Astrocyte (in vitro differentiated cells and primary cell): ENCODE measurements at regions not wholly inside any gene's neighbourhood (a gene's known extent, or its start where the extent isn't known, plus 50 kb on each side); places are given as distances from the start of the nearest gene placed in this dataset.

Experiments used
- DNase-seq: peaks from one replicate; pipeline ENCODE4 v3.0.0-alpha.2; 2010; ENCODE audit warnings: low read depth
- FAIRE-seq: peaks from 2 replicates; lab custom pipeline; 2011; peaks lifted over from hg19 to GRCh38; lab: Jason Lieb, UNC
- H2AFZ ChIP-seq: 2 replicates; pipeline ENCODE4 v1.6.0; 2012; ENCODE audit warnings: low read depth, low read length, inconsistent platforms
- H3K27ac ChIP-seq: 2 replicates; pipeline ENCODE4 v1.5.1; 2011; ENCODE audit warnings: low read depth, low read length, inconsistent platforms
- H3K27me3 ChIP-seq: 2 replicates; pipeline ENCODE4 v1.6.0; 2011; ENCODE audit warnings: low read length, inconsistent platforms; ENCODE audit not compliant: insufficient read depth
- H3K36me3 ChIP-seq: 2 replicates; pipeline ENCODE4 v1.5.1; 2011; ENCODE audit warnings: low read length, inconsistent platforms; ENCODE audit not compliant: insufficient read depth
- H3K4me1 ChIP-seq: 2 replicates; pipeline ENCODE4 v1.5.1; 2011; ENCODE audit warnings: low read length, inconsistent platforms; ENCODE audit not compliant: insufficient read depth
- H3K4me2 ChIP-seq: 2 replicates; pipeline ENCODE4 v1.6.0; 2012; ENCODE audit warnings: low read length, inconsistent platforms
- H3K4me3 ChIP-seq: 2 replicates; pipeline ENCODE4 v1.5.1; 2011; ENCODE audit warnings: low read depth, mild to moderate bottlenecking, low read length, inconsistent platforms; ENCODE audit not compliant: insufficient read depth
- H3K79me2 ChIP-seq: 2 replicates; pipeline ENCODE4 v1.6.0; 2012; ENCODE audit warnings: mild to moderate bottlenecking, low read length, inconsistent platforms; ENCODE audit not compliant: insufficient read depth
- H3K9ac ChIP-seq: 2 replicates; pipeline ENCODE4 v1.6.0; 2012; ENCODE audit warnings: mild to moderate bottlenecking, low read length, inconsistent platforms
- H3K9me3 ChIP-seq: 2 replicates; pipeline ENCODE4 v1.5.1; 2012; ENCODE audit warnings: low read depth, mild to moderate bottlenecking, low read length, inconsistent platforms; ENCODE audit not compliant: insufficient read depth
- H4K20me1 ChIP-seq: 2 replicates; pipeline ENCODE4 v1.6.0; 2012; ENCODE audit warnings: low read length, inconsistent platforms; ENCODE audit not compliant: insufficient read depth
- H3K27ac Mint-ChIP-seq: one replicate; pipeline ENCODE4 v1.8.0; 2021; ENCODE audit warnings: mild to moderate bottlenecking, mixed read lengths; ENCODE audit not compliant: unreplicated experiment
- H3K27me3 Mint-ChIP-seq: one replicate; pipeline ENCODE4 v1.8.0; 2021; ENCODE audit warnings: low read depth, mixed read lengths; ENCODE audit not compliant: unreplicated experiment
- H3K36me3 Mint-ChIP-seq: one replicate; pipeline ENCODE4 v1.8.0; 2021; ENCODE audit warnings: low read depth, mixed read lengths; ENCODE audit not compliant: unreplicated experiment
- H3K4me1 Mint-ChIP-seq: one replicate; pipeline ENCODE4 v1.8.0; 2021; ENCODE audit warnings: low read depth, mixed read lengths; ENCODE audit not compliant: unreplicated experiment
- H3K4me3 Mint-ChIP-seq: one replicate; pipeline ENCODE4 v1.8.0; 2021; ENCODE audit warnings: mild to moderate bottlenecking, moderate library complexity, mixed read lengths; ENCODE audit not compliant: unreplicated experiment
- H3K9me3 Mint-ChIP-seq: one replicate; pipeline ENCODE4 v1.8.0; 2021; ENCODE audit warnings: mild to moderate bottlenecking, mixed read lengths; ENCODE audit not compliant: unreplicated experiment
- EZH2 ChIP-seq: IDR thresholded peaks from 2 replicates; pipeline ENCODE4 v1.6.1; 2012; ENCODE audit warnings: mild to moderate bottlenecking, low read length, inconsistent platforms; ENCODE audit not compliant: insufficient read depth
- TF ChIP-seq, protein P1 (sequence below): IDR thresholded peaks from 2 replicates; pipeline ENCODE4 v1.5.1; 2011; ENCODE audit warnings: low read depth, mild to moderate bottlenecking, inconsistent platforms, low read length, moderate library complexity; ENCODE audit not compliant: insufficient read depth

DNA sequence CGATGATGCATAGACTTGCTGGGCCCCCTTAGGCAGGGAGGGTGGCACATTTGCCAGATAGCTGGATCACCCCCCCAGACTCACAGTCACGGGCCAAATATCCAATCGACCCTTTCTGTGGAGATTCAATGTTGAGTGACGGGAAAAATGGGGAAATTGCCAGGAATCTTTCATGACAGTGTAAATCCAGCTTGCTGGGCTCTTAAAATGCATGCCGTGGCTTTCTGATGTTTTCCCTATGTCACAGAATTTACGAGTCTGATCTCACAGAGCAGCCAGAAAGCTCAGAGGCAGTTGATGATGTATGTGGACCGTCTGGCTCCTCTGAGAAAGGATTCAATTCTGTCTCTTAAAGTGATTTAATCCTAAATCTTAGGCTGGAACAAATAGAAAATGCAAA, 150.1 kb upstream of the ZNF644 start:
- H3K4me1 Mint-ChIP-seq = no peaks in the 10 kb centered on the region
- H3K27me3 ChIP-seq = no peaks in the 10 kb centered on the region
- no peak overlapping the region for H3K27ac Mint-ChIP-seq
- peaks cover 15% of the 10 kb centered on the region for H3K27me3 Mint-ChIP-seq
- no peak overlapping the region for H3K9ac ChIP-seq
- no peaks in the 10 kb centered on the region for H3K36me3 Mint-ChIP-seq
- H3K4me3 Mint-ChIP-seq = no peak overlapping the region
- DNase-seq = no peak
- H2AFZ ChIP-seq = no peak overlapping the region
- H3K9me3 ChIP-seq = no peaks in the 10 kb centered on the region
- no peak overlapping the region for H3K4me3 ChIP-seq
- no peak for FAIRE-seq
- H3K9me3 Mint-ChIP-seq = peaks cover 4% of the 10 kb centered on the region
- no peaks in the 10 kb centered on the region for H3K4me1 ChIP-seq
- H4K20me1 ChIP-seq = no peaks in the 10 kb centered on the region
- no peaks in the 10 kb centered on the region for H3K79me2 ChIP-seq
- TF ChIP-seq, protein P1, sequence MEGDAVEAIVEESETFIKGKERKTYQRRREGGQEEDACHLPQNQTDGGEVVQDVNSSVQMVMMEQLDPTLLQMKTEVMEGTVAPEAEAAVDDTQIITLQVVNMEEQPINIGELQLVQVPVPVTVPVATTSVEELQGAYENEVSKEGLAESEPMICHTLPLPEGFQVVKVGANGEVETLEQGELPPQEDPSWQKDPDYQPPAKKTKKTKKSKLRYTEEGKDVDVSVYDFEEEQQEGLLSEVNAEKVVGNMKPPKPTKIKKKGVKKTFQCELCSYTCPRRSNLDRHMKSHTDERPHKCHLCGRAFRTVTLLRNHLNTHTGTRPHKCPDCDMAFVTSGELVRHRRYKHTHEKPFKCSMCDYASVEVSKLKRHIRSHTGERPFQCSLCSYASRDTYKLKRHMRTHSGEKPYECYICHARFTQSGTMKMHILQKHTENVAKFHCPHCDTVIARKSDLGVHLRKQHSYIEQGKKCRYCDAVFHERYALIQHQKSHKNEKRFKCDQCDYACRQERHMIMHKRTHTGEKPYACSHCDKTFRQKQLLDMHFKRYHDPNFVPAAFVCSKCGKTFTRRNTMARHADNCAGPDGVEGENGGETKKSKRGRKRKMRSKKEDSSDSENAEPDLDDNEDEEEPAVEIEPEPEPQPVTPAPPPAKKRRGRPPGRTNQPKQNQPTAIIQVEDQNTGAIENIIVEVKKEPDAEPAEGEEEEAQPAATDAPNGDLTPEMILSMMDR = no peak
- no peak for TF ChIP-seq EZH2
- no peaks in the 10 kb centered on the region for H3K36me3 ChIP-seq
- H3K4me2 ChIP-seq = no peak overlapping the region
- H3K27ac ChIP-seq = no peak overlapping the region

DNA sequence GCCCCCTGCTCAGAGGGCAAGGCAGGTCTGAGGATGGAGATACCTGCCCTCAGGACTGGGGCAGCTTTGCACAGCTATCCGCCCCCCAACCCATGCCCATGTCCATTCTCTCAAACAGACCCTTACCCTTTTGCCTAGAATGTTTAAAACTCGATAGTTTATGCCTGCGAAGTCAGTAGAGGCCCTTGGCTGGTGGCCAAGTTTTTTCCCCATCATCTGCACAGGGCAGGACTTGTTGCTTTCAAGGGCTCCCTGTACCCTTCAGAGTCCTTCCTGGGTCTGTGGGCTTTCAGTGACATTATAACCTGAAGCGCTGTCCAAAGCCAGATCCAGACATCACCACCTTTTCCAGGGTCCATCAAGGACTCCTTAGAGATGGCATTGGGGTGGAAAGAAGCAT, 148.7 kb upstream of the ZNF644 start:
- Histone ChIP-seq H3K27ac (no peak overlapping the region), H4K20me1 (no peaks in the 10 kb centered on the region), H3K4me3 (no peak overlapping the region), H3K9ac (no peak overlapping the region), H3K27me3 (no peaks in the 10 kb centered on the region), H2AFZ (no peak overlapping the region), H3K36me3 (no peaks in the 10 kb centered on the region), H3K4me1 (no peaks in the 10 kb centered on the region), H3K9me3 (no peaks in the 10 kb centered on the region), H3K4me2 (no peak overlapping the region), H3K79me2 (no peaks in the 10 kb centered on the region)
- DNase-seq = no peak
- H3K4me1 Mint-ChIP-seq = no peaks in the 10 kb centered on the region
- no peaks in the 10 kb centered on the region for H3K36me3 Mint-ChIP-seq
- FAIRE-seq = no peak
- TF ChIP-seq, protein P1 = no peak
- no peak for TF ChIP-seq EZH2
- H3K27me3 Mint-ChIP-seq = peaks cover 11% of the 10 kb centered on the region
- H3K4me3 Mint-ChIP-seq = no peak overlapping the region
- H3K9me3 Mint-ChIP-seq = peaks cover 4% of the 10 kb centered on the region
- H3K27ac Mint-ChIP-seq = no peak overlapping the region

DNA sequence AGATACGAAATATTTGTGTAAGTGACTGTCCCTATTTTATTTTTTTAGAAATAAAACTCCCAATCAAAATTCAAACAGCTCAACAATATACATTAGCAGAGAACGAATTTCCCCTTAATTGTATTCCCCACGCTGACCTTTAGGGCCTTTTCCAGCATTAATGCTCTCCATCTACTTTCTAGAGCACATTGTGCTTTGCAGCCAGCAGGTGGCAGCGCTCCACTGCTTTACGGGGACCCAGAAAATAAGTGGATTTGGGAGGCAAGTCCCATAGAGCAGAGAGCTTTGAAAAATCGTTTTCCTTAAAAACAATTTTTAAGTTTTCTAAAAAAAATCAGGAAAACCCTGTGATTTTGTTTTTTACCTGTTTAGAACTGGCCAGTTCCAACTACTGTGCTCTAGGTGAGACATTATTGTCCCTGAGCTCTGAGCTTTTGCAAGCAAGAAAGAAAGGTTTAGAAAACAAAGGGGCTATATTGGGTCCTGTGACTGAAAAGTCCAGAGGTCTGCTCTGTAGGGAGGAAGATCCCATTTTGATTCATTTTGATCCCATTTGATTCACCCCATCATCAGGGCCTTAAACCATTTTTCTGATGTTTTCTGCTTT, 144.4 kb upstream of the ZNF644 start:
- Mint-ChIP-seq H3K9me3 (peaks cover 4% of the 10 kb centered on the region), H3K27ac (no peak overlapping the region), H3K4me1 (no peaks in the 10 kb centered on the region), H3K36me3 (no peaks in the 10 kb centered on the region), H3K27me3 (peaks cover 22% of the 10 kb centered on the region), H3K4me3 (no peak overlapping the region)
- H3K4me3 ChIP-seq = no peak overlapping the region
- no peak overlapping the region for H3K27ac ChIP-seq
- DNase-seq = peak; percentile 24
- H3K36me3 ChIP-seq = no peaks in the 10 kb centered on the region
- H4K20me1 ChIP-seq = no peaks in the 10 kb centered on the region
- no peaks in the 10 kb centered on the region for H3K9me3 ChIP-seq
- no peak overlapping the region for H3K4me2 ChIP-seq
- no peak for FAIRE-seq
- H3K79me2 ChIP-seq = no peaks in the 10 kb centered on the region
- TF ChIP-seq, protein P1 = peak; percentile 87
- TF ChIP-seq EZH2 = no peak
- no peak overlapping the region for H2AFZ ChIP-seq
- H3K4me1 ChIP-seq = no peaks in the 10 kb centered on the region
- no peaks in the 10 kb centered on the region for H3K27me3 ChIP-seq
- H3K9ac ChIP-seq = no peak overlapping the region
